ENCODE measurements at regions not wholly inside any gene's neighbourhood (a gene's known extent, or its start where the extent isn't known, plus 50 kb on each side); places are given as distances from the start of the nearest gene placed in this dataset.

- TF ChIP-seq CTCF (IDR thresholded peaks at IDR 0.05 in 4 of 5, conservative IDR thresholded peaks at IDR 0.05 in 1 of 5): no peak
- TF ChIP-seq POLR2A (IDR thresholded peaks at IDR 0.05): no peak
Observed at GRCh38 chr16:82331974-82332750, 162.1 kb upstream of the MPHOSPH6 start.
